HG03432 (cell line): ENCODE measurements at regions not wholly inside any gene's neighbourhood (a gene's known extent, or its start where the extent isn't known, plus 50 kb on each side); places are given as distances from the start of the nearest gene placed in this dataset.
"Not testable (repeated sequence)": the region's sequence is repeated elsewhere in the genome, so short reads cannot be mapped to it uniquely, and the experiment has no call there.

Experiments used
- ATAC-seq: cut with Tn5 transposase; IDR thresholded peaks from one replicate; pipeline ENCODE4 v1.9.1; 2021; ENCODE audit warnings: mild to moderate bottlenecking, moderate library complexity; ENCODE audit not compliant: unreplicated experiment

DNA sequence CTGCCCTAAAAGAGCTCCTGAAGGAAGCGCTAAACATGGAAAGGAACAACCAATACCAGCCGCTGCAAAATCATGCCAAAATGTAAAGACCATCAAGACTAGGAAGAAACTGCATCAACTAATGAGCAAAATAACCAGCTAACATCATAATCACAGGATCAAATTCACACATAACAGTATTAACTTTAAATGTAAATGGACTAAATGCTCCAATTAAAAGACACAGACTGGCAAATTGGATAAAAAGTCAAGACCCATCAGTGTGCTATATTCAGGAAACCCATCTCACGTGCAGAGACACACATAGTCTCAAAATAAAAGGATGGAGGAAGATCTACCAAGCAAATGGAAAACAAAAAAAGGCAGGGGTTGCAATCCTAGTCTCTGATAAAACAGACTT, 88.8 kb upstream of the CAV2 start:
- ATAC-seq: not testable (repeated sequence)

DNA sequence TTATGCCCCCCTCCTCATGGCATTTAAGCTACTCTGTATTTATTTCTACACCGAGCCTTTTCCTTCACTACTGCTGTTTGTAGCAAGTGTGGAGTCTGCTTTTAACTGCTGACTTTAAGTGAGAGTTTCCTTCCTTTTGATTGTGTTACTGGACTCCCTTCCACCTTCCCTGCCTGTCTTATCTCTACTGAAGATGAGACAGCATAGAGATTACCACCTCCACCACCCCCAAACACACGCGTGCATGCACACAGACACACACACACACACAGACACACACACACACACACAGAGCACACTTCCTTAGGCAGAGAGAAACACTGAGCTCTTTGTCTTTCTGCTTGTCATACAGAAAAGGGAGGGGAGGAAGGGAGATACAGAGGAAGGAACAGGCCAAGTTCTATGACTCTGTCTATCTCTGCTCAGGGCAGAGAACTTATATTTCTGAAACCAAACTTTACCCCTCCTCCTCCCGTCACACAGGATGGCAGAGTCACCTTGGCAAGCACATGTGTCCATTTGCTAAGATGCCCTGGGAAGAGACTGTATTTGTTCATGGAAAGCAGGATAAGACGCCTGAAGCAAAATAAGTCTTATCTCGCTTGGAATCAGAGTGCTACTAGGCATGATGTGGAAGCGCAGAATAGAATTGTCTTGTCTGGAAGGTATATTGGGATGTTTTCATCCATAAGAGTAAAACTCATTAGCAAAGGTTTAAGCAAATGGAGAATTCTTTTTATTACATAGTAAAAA, 81.8 kb upstream of the CAV2 start:
- ATAC-seq: no peak

DNA sequence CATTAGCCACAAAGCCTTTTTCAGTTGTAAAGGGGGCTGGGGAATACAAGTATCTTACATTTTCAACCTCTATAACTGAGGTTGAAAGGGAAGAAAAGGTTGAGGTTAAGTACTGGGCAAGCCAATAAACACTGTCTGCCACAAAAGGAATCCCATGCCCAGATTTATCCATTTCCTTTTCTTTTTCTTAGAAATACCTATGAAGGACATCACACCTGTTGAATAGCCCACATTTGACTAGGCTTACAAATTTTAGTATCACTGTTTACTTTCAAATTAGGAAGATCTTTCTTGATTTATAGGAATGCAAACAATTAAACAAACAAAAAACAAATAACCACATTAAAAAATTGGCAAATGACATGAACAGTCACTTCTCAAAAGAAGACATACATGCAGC, 81.0 kb upstream of the CAV2 start:
- no peak for ATAC-seq

GRCh38 chr7:116420003-116420402, 79.5 kb upstream of the CAV2 start:
- no peak for ATAC-seq

- ATAC-seq: no peak
Measured at GRCh38 chr7:116421298-116421697, 78.2 kb upstream of the CAV2 start.

- no peak for ATAC-seq
Measured at GRCh38 chr7:116422683-116423082, 76.9 kb upstream of the CAV2 start.

DNA sequence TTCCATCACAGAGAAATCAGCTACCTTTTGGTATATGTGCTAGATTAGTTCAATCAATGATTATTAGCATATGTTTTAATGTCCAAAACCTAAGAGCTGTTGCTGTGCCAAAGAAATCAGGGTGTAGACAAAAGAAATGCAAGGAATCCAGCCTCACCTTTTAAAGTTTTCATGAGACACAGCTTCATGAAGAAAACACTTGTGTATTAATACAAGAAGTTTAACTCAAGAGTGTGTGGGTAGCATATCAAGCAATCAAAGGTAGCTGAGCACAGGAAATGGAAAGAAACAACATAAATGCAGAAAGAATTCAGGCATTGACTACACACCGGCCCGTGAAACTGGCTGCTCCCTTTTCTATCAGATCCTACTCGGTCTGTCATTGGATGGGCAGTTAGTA, 76.0 kb upstream of the CAV2 start:
- ATAC-seq: no peak

DNA sequence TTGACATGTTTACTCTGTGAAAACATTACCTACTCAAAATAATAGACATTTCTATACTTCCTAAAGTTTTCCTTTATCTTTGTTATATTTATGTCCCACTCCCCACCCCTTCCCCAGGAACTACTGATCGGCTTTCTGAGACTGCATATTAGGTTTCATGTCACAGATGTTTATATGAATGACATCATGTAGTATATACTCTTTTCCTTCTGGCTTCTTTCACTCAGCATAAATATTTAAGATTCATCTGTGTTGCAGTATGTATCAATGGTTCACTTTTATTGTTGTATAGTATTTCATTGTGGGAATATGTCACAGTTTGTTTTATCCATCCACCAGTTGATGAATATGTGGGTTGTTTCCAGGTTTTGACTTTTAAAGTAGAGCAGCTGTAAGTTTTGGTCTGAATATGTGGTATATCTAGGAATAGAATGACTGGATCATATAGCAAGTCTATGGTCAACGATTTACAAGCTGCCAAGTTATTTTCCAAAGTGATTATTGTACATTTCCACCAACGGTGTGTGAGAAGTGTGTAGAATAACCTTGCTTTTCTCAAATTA, 73.8 kb upstream of the CAV2 start:
- ATAC-seq: no peak

- ATAC-seq: no peak
Measured at GRCh38 chr7:116426428-116427156, 72.9 kb upstream of the CAV2 start.

DNA sequence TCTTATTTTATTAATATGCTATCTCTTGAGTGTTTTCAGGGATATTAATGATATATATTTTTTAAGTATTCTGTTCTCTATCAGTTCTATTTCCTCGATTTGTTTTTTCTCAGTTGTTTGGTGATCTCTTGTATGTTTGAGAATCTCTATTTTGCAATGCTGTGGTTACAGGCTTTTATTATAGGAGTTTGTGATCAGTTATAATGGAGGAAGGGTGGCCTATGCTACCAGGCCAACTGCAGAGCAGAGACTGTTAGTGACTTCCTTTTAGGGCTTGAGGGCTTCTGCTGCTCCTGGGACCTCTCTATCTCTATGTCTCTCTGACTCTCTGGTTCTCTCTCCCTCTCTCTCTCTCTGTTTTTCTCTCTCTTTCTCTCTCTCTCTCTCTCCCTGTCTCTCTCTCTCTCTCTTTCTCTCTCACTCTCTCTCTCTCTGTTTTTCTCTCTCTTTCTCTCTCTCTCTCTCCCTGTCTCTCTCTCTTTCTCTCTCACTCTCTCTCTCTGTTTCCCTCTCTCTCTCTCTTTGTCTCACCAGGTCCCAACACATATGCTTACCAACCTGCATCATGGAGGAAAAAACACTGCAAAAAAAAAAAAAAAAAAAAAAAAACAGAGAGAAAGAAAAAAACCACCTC, 69.4 kb upstream of the CAV2 start:
- no peak for ATAC-seq

DNA sequence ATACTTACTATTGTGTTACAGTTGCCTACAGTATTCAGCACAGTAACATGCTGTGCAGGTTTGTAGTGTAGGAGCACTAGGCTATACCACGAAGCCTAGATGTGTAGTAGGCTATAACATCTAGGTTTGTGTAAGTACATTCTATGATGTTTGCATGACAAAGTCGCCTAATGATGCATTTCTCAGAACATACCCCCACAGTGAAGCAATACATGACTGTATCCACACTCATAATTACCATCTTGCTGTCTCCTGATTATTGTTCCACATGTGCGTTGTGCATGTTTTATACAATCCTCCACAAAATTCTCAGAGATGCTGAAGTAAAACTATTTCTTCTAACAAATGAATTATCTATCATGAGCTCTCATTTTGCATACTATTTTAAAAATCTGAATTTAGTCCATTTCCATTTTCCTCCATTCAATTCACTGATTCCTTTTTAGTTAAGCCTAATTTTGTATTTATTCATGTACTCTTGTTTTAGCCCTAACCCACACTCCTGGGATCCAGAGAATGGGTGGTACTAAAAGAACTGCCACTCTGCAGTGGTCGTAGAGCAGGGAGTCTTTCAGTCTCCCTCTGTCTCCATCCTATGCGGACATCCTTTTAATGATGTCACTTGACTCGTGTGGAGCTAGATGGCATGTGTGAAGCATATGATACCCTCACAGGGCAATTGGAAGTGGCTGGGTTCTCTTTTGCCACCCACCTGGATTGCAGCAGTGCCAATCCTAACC, 67.6 kb upstream of the CAV2 start:
- ATAC-seq: no peak

- no peak for ATAC-seq
Measured at GRCh38 chr7:116432527-116432916, 67.0 kb upstream of the CAV2 start.

DNA sequence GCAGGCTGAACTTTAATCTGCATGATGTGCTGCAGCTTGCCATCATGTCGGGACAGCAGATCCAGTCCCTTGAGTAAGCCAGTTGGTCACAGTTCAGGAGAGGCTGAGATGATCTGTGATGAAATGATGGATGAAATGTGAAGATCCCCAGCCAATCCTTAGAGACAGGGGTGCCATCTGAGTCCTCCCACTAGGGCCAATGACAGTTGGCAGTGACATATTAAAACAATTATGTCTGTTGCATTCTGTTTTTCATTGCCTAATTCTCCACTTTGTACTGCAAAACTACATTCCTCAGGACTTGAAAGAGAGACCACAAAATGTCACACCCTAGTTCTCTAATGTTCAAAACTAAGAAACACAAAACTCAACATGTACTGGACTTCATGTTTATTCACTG, 66.3 kb upstream of the CAV2 start:
- no peak for ATAC-seq

DNA sequence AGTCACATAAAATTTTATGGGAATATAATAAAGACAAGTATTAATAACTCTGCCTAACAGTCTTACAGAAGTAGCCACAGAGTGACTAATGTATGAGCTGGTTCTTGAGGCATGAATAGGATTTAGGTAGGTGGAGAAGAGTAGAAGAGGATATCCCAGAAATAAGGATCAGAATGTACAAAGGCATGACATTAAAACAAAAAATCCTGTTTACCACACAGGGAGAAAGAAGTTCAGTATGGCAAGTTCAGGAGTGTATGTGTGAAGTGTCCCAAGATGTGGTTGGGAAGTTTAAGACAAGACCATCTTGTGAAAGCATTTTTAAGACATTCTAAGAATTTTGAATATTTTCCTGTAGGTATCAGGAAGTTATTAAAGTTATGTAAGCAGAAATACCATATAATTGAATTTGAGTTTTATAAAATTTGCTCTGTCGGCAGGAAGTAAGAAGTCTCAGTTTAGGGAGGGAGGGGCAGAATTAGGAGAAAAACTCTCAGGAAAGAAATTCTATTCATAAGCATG, 64.7 kb upstream of the CAV2 start:
- ATAC-seq: no peak

DNA sequence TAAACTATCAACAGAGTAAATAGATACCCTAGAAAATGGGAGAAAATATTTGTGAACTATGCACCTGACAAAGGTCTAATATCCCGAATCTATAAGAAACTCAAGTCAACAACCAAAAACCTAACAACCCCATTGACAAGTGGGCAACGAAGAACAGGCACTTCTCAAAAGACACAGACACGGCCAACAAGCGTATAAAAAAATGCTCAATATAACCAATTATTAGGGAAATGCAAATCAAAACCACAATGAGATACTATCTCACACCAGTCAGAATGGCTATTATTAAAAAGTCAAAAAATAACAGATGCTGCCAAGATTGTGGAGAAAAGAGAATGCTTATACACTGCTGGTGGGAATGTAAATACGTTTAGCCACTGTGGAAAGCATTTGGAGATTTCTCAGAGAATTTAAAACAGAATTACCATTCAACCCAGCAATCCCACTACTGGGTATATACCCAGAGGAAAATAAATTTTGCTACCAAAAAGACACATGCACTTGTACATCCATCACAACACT, 63.2 kb upstream of the CAV2 start:
- ATAC-seq: no peak

DNA sequence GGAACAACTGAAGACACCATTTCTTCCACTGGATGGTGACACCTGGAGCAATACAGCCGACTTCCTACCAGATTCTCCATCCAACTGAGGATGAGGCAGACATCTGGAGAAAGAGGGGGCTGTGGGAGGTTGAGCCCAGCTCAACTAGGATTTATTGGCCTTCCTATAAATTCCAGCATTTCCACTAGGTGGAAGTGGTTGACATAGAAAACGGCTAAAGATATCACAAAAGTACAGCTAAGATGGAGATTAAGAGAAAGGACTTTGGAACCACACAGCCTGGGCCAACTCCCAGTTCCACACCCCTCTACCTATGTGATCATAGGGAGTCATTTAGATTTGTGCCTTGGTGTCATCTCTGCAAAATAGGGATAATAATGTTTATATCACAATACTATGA, 61.3 kb upstream of the CAV2 start:
- no peak for ATAC-seq

DNA sequence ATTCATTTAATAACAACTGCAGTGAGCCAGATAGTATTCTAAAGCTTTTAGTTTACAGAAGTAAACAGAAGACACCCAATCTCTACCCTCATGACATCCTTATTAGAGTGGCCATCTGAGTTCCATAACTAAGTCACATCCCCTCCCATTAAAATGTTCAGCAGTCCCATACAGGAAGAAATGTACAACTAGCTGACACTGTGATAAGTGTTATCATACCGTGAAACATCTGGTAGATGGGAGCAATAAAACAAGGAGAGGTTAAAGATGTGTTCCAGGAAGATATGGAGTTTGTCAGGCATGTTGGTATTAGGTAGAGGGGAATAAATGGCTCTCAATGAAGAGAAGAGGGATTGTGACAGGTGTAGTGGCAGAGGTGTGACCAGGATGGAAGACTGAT, 60.5 kb upstream of the CAV2 start:
- no peak for ATAC-seq

DNA sequence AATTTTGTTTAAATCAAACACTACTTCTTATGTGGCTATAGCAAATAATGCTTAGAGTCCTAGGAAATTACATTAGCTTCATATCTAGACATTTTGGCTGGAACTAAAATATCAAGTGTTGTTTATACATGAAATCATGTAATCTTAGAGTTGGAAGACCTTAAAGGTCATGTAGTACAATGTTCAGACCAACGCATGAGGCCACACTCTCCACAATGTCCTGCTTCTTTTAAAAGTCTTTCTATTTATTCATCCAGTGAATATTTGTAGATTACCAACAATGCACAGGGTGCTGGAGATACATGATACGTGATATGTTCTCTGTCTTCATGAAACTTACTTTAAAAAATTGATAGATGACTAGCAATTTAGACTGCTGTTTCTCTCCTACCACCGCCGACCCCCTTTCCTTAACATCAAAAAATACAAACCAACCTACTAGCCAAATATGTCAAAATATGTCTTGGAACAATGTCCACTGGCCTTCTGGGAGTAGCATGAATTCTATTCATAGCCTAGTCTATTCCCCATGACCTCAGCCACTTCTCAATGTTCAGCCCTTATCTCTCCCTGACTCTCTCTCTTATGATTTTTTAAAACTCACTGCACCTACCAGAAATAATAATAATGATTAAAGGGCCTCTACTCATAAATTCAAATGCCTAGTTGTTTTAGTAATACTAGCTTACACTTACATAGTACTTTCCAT, 59.5 kb upstream of the CAV2 start:
- ATAC-seq: no peak

DNA sequence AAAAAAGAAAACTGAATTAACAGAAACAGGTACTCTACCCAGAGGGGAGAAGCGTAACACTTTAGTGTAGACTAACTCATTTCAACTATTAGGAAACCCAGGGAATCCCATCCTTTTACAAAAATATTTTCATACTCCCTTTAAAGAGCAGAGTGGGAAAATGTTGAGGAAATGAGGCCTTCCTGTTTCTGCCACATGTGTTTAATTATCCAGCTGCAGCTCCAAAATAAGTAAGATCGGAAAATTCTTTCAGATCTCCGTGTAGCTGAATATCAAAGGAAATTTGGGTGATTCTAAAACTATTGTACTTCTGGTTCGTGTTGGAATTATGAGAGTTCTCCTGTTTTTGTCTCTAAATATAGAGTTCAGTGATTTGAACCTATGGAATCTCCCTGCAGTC, 58.0 kb upstream of the CAV2 start:
- no peak for ATAC-seq

GRCh38 chr7:116443101-116443523, 56.4 kb upstream of the CAV2 start:
- ATAC-seq: no peak
